Limb (tissue), 2 donors: ENCODE measurements at regions not wholly inside any gene's neighbourhood (a gene's known extent, or its start where the extent isn't known, plus 50 kb on each side); places are given as distances from the start of the nearest gene placed in this dataset.
A peak's percentile ranks its signal among the peaks of the same experiment; 100 is the strongest.

Experiments used
- DNase-seq, 2 donors: peaks; one replicate each; pipeline ENCODE4 v3.0.0-alpha.2; 2016; ENCODE audit errors: extremely low spot score in 2 of 2

GRCh38 chr5:121315786-121316185 lies 535.9 kb upstream of the FTMT start:
- DNase-seq = no peak

GRCh38 chr5:121319292-121319691 lies 532.4 kb upstream of the FTMT start:
- no peak for DNase-seq

- peak in 1 of 2 donors; percentile 5 for DNase-seq
Measured at GRCh38 chr5:121325930-121326329, 525.8 kb upstream of the FTMT start.

GRCh38 chr5:121350181-121350930 lies 501.3 kb upstream of the FTMT start:
- no peak for DNase-seq

- no peak for DNase-seq
Measured at GRCh38 chr5:121366515-121366914, 485.2 kb upstream of the FTMT start.

GRCh38 chr5:121373371-121373770 lies 478.3 kb upstream of the FTMT start:
- DNase-seq = no peak

- no peak for DNase-seq
Measured at GRCh38 chr5:121377461-121377860, 474.2 kb upstream of the FTMT start.

GRCh38 chr5:121378046-121378445 lies 473.6 kb upstream of the FTMT start:
- DNase-seq = no peak

GRCh38 chr5:121378559-121379359 lies 472.9 kb upstream of the FTMT start:
- DNase-seq = no peak

GRCh38 chr5:121380066-121380465 lies 471.6 kb upstream of the FTMT start:
- DNase-seq = no peak

GRCh38 chr5:121384359-121384758 lies 467.3 kb upstream of the FTMT start:
- DNase-seq = no peak

GRCh38 chr5:121386334-121386733 lies 465.3 kb upstream of the FTMT start:
- DNase-seq = no peak

- no peak for DNase-seq
Measured at GRCh38 chr5:121396716-121397115, 455.0 kb upstream of the FTMT start.

GRCh38 chr5:121399879-121400278 lies 451.8 kb upstream of the FTMT start:
- no peak for DNase-seq

- DNase-seq = no peak
Measured at GRCh38 chr5:121408778-121409177, 442.9 kb upstream of the FTMT start.

- DNase-seq = no peak
Measured at GRCh38 chr5:121415270-121415669, 436.4 kb upstream of the FTMT start.

- DNase-seq = peak in 1 of 2 donors; percentile 23
Measured at GRCh38 chr5:121421646-121422045, 430.0 kb upstream of the FTMT start.

GRCh38 chr5:121424976-121425375 lies 426.7 kb upstream of the FTMT start:
- DNase-seq = no peak

GRCh38 chr5:121426153-121426552 lies 425.5 kb upstream of the FTMT start:
- DNase-seq = no peak

GRCh38 chr5:121429761-121430160 lies 421.9 kb upstream of the FTMT start:
- DNase-seq = peak in 1 of 2 donors; percentile 5

GRCh38 chr5:121430538-121430937 lies 421.1 kb upstream of the FTMT start:
- DNase-seq = no peak

- DNase-seq = no peak
Measured at GRCh38 chr5:121445511-121445910, 406.2 kb upstream of the FTMT start.

- DNase-seq = no peak
Measured at GRCh38 chr5:121462441-121462840, 389.2 kb upstream of the FTMT start.
